ENCODE measurements at regions not wholly inside any gene's neighbourhood (a gene's known extent, or its start where the extent isn't known, plus 50 kb on each side); places are given as distances from the start of the nearest gene placed in this dataset.

GRCh38 chr4:148780426-148781005 lies 338.3 kb upstream of the NR3C2 start:
- TF ChIP-seq, protein P1, sequence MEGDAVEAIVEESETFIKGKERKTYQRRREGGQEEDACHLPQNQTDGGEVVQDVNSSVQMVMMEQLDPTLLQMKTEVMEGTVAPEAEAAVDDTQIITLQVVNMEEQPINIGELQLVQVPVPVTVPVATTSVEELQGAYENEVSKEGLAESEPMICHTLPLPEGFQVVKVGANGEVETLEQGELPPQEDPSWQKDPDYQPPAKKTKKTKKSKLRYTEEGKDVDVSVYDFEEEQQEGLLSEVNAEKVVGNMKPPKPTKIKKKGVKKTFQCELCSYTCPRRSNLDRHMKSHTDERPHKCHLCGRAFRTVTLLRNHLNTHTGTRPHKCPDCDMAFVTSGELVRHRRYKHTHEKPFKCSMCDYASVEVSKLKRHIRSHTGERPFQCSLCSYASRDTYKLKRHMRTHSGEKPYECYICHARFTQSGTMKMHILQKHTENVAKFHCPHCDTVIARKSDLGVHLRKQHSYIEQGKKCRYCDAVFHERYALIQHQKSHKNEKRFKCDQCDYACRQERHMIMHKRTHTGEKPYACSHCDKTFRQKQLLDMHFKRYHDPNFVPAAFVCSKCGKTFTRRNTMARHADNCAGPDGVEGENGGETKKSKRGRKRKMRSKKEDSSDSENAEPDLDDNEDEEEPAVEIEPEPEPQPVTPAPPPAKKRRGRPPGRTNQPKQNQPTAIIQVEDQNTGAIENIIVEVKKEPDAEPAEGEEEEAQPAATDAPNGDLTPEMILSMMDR (IDR thresholded peaks at IDR 0.05): no peak
- no peaks in the 10 kb centered on the region for H3K9me3 ChIP-seq
- no peaks in the 10 kb centered on the region for H3K4me1 ChIP-seq
- DNase-seq (no peak), FAIRE-seq (no peak), ATAC-seq (no peak)
- WGBS, 2 donors: 94% methylated on average over 3 of the region's 3 CpGs
- H3K27me3 ChIP-seq: no peaks in the 10 kb centered on the region
- no peak overlapping the region for H3K27ac ChIP-seq
- intact Hi-C loops (cut with DNase I): no loop called here
- H3K4me3 ChIP-seq: no peak overlapping the region
- H3K36me3 ChIP-seq: no peaks in the 10 kb centered on the region

- no peak for DNase-seq
Observed at GRCh38 chr4:148779771-148780170, 337.6 kb upstream of the NR3C2 start.

DNA sequence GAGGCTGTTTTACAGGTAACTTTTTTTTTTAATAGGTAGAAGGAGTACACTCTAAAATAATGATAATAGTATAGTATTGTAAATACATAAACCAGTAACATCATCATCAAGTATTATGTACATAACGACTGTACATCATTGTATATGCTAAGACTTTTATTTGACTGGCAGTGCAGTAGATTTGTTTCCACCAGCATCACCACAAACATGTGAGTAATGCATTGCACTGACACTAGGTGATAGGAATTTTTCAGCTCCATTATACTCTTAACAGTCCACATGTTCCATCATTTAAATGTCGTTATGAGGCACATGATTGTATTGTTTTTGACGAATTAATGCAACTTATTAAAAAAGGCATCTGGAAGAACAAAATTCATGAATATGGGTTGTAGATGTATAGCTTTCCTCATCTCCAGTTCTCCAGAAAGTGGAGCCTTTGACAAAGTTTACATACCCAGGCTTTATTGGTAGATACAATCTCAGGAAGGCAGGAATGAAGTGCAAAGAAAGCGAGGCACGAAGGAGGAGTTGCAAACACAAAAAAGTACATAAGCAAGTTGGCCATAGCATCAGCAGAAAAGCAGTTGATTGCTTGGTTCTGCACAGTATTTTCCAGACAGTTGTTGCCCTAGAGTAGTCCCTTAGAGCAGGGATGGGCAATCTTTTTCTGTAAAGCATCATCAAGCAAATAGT lies 336.9 kb upstream of the NR3C2 start:
- Histone ChIP-seq H3K4me3 (no peak overlapping the region), H3K4me1 (no peaks in the 10 kb centered on the region), H3K9me3 (no peaks in the 10 kb centered on the region), H3K27ac (no peak overlapping the region), H3K27me3 (no peaks in the 10 kb centered on the region), H3K36me3 (no peaks in the 10 kb centered on the region)
- no peak for ATAC-seq
- TF ChIP-seq, protein P1 (IDR thresholded peaks at IDR 0.05): no peak
- 69 to 82% methylated on average over 5 of the region's 5 CpGs for WGBS, 2 donors
- no peak for DNase-seq
- FAIRE-seq: no peak
- intact Hi-C loops (cut with DNase I): no loop called here

More at GRCh38 chr4:148779771-148780170, 337.6 kb upstream of the NR3C2 start:
- Histone ChIP-seq H3K27me3 (no peaks in the 10 kb centered on the region), H3K27ac (no peak overlapping the region), H3K36me3 (no peaks in the 10 kb centered on the region), H3K4me1 (no peaks in the 10 kb centered on the region), H3K9me3 (no peaks in the 10 kb centered on the region), H3K4me3 (no peak overlapping the region)
- FAIRE-seq (no peak), ATAC-seq (no peak)
- TF ChIP-seq, protein P1 (IDR thresholded peaks at IDR 0.05): no peak
- intact Hi-C loops (cut with DNase I): no loop called here
- 84 to 90% methylated on average over 4 of the region's 4 CpGs for WGBS, 2 donors

DNA sequence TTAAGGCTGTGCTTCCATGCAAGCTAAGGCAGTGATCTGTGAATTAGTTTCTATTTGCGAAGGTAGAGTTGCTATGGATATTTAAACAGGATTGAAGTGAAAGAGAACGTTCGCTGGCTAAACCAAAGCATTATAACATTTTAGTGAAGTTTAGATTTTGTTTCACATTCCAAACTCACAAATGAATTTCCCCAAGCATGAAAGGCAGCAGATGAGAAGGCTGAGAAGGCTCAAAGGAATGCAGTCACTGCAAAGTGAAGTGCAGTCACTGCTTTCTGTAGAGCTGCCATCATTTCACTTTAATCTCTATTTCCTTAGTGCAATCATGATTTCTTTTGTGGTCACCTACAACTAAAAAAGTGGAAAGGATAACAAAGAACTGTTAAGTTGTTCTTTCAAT lies 334.7 kb upstream of the NR3C2 start:
- FAIRE-seq (no peak), ATAC-seq (no peak), DNase-seq (no peak)
- no peak overlapping the region for H3K27ac ChIP-seq
- 73 to 76% methylated on average over 3 of the region's 3 CpGs for WGBS, 2 donors
- H3K4me1 ChIP-seq: no peaks in the 10 kb centered on the region
- no peak overlapping the region for H3K4me3 ChIP-seq
- H3K36me3 ChIP-seq: no peaks in the 10 kb centered on the region
- H3K27me3 ChIP-seq: no peaks in the 10 kb centered on the region
- H3K9me3 ChIP-seq: no peaks in the 10 kb centered on the region
- intact Hi-C loops (cut with DNase I): no loop called here
- TF ChIP-seq, protein P1 (IDR thresholded peaks at IDR 0.05): no peak

- H3K27ac ChIP-seq: no peak overlapping the region
- no peak overlapping the region for H3K4me3 ChIP-seq
- 85 to 95% methylated on average over 3 of the region's 3 CpGs for WGBS, 2 donors
- no peak for DNase-seq
- TF ChIP-seq, protein P1 (IDR thresholded peaks at IDR 0.05): no peak
- no peaks in the 10 kb centered on the region for H3K36me3 ChIP-seq
- H3K9me3 ChIP-seq: no peaks in the 10 kb centered on the region
- intact Hi-C loops (cut with DNase I): no loop called here
- no peaks in the 10 kb centered on the region for H3K4me1 ChIP-seq
- ATAC-seq: no peak
- no peaks in the 10 kb centered on the region for H3K27me3 ChIP-seq
- no peak for FAIRE-seq
Observed at GRCh38 chr4:148774134-148774533, 331.9 kb upstream of the NR3C2 start.
